GM18870 (cell line): ENCODE measurements at regions not wholly inside any gene's neighbourhood (a gene's known extent, or its start where the extent isn't known, plus 50 kb on each side); places are given as distances from the start of the nearest gene placed in this dataset.
A peak's percentile ranks its signal among the peaks of the same experiment; 100 is the strongest.
"Not testable (repeated sequence)": the region's sequence is repeated elsewhere in the genome, so short reads cannot be mapped to it uniquely, and the experiment has no call there.

Experiments
- ATAC-seq: cut with Tn5 transposase; IDR thresholded peaks from one replicate; pipeline ENCODE4 v1.9.1; 2021; ENCODE audit warnings: moderate library complexity; ENCODE audit not compliant: unreplicated experiment

DNA sequence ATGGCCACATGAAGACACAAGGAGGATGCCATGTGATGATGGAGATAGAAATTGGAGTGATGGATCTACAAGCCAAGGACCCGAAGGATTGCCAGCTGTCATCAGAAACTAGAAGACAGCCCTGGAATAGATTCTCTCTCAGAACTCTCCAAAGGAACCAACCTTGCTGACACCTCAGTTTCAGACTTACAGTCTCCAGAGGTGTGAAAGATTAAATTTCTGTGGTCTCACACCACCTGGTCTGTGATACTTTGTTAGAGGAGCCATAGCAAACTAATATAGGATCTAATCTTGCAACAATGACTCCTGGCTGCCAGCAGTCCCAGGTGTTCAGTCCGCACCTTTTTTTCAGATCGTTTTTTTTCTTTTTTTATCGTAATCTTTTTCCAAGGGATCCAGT lies 647.3 kb upstream of the GHITM start:
- ATAC-seq, result no peak

DNA sequence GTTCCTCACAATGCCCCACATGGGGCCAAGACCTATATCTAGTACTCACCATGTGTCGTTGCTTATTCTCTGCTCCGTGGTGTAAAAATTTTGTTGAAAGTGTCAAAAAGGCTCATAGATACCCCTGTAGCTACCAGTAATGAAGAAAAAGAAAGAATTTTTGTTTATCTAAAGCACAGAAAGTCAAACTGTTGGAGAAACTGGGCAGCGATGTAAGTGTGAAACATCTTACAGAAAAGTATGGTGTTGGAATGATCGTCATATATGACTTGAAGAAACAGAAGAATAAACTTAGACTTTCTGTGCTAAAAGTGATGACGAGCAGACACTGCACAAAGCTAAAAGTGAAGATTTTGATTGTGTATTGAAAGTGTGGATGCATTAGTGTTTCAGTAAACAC lies 626.6 kb upstream of the GHITM start:
- ATAC-seq, result no peak

DNA sequence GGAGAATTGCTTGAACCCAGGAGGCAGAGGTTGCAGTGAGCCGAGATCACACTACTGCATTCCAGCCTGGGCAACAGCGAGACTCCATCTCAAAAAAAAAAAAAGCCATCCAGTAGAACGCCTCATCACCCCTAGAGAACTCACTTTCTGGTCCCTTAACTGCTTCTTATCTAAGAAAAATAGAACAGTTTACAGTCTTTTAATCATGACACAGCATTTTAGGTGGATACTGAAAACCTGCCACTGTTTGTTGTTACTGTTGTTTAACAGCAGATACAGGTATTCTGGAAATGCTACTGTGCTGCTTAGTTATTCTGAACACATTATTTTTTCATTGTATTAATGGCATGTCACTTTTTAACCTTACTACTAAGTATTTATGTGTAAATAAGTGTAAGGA lies 624.3 kb upstream of the GHITM start:
- no peak for ATAC-seq

DNA sequence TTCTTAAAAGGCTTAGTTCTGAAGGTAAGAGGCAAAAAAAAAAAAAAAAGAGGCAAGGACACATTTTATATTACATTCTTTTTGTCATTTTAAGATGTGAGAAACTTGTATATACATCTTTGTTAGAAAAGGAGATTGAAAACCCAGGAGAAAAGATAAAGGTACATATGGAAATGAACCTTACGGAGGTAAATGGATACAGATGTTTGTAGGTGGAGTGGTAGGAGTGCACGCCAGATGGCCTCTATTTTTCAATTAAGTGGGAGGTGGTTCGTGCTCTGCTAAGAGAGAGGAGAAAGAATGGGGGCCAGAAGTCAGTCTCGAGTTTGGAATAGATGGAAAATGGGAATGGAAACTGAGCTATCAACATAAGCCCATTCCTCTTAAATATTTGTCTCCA lies 622.5 kb upstream of the GHITM start:
- no peak for ATAC-seq

DNA sequence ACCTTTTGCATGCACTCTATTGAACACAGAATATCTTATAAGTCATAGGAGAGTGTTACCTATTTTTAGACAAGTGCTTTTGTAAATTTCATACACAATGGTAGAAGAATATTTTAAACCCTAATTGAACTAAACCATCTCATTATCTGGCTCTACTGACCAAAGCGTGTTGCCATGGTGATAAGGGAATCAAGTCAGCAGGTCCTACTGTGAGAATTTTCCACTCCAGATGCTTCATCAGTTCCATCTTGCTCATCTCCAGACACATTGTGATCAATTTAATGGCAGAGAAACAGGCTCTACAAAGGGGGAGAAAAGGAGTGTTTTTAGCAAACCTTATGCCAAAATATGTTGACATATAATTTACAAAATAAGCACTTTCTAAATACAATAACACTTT lies 621.9 kb upstream of the GHITM start:
- ATAC-seq, result no peak

DNA sequence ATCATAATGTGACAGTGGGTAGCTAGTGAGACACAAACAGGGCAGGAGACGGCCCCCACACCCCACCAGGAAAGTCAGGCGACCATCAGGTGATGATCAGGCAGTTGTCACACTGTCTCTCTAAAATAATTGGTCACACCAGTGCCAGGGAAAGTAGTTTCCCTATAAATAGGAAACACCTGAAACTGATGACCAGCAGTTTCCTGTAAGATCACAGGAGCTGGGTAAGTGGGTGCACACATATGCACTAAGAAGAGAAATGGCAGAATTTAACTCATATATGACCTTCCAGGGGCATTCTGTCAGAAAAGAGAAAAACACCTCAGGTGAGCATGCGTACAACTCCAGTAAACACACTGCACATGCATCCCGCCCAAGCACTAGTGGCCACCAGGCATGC lies 620.5 kb upstream of the GHITM start:
- ATAC-seq, result no peak

DNA sequence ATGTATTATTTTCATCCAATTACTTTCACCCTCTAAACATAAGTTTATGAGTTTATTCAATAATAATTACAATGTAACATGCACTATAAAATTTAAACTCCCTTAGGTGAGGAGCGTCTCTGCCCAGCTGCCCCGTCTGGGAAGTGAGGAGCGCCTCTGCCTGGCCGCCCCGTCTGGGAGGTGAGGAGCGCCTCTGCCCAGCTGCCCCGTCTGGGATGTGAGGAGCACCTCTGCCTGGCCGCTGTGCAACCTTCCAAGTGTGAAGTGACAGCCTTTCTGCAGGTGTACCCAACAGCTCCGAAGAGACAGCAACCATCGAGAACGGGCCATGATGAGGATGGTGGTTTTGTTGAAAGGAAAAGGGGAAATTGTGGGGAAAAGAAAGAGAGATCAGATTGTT lies 618.9 kb upstream of the GHITM start:
- not testable (repeated sequence) for ATAC-seq

DNA sequence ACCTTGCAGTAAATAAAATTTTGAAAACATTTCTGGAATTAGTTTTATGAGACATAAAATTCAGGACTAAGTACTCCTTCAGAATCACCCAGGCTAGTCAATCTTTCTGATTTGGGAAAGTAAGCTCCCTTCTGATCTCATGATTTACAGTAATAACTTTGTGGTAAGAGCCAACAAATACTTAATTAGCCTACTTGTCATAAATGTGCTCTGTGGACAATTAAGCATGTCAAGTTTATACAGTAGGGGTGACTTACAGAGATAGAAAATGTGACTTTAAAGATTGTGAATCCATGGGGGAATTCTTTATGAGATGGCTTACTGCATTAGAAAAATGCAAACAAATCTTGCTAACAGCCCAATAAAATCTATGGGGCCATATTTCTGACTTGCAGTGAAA lies 616.9 kb upstream of the GHITM start:
- ATAC-seq, result no peak

DNA sequence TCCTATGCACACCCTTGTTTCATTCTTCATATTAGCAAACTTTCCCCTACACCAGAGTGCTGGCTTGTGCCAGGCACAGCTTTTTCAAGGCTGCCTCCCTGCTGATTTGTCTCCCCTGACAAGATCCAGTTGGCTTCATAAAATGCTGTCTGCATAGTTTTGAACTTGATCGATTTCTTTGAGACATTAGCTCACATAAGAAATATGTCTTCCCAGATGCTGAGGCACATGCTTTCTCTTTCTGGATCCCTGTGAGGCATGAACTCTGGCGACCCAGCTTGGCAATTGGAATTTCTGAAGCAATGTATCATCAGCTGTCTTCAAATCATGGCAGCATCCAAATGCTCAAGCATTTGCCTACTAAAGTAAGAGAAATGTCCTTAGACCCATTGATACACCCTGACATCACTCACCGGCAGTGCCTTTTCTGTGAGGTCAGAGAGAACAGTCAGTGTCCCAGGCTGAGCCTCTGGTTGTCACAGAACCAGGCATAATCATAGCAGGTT lies 616.4 kb upstream of the GHITM start:
- ATAC-seq, result no peak

DNA sequence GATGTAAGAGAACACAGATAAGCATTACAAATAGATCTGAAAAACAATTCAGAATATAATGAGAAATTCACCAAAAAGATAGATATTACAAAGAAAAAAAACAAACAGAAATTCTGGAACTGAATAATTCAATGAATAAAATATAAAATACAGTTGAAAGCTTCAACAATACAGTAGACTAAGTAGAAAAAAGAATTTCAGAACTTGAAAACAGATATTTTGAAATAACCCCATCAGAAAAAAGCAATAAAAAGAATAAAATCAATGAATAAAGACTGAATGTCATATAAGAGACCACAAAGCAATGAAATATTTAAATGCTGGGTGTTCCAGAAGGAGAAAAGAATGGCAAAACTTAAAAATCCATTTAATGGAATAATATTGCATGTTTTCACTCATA lies 611.4 kb upstream of the GHITM start:
- no peak for ATAC-seq

DNA sequence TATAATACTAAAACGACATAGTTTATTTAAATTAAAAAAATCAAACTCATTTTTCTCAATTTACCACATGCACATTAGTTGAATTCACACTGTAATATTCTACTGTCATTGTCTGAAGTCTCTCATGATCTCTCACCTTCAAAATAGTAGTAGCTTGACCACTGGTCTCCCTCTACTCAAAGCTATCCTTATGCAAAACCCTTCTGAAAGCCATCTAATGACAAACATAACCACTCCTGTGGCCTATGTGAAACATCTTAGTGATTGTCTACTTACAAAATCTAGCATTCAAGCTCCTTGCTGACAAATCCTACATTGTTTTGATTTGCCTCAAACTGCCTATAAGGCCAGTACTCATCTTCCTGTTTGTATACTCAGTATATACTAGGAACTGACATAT lies 606.0 kb upstream of the GHITM start:
- peak; percentile 91 for ATAC-seq

DNA sequence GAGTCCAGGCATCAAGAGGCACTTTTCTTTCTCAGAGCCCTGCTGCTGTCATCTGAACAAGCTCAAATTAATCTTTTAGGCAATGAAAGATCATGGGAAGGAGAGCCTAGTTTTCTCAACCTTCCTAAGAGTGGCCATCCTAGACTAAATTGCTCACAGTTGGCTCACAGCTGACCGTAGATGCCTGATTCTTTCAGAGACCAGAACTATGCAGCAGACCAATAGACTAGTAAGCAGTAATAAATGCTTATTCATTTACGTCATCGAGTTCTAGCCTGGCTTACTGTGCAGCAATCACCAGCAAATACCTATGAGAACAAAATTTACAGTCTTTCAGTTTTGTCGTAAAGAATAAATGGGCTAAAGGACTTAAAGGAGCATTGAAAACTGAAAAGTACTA lies 602.9 kb upstream of the GHITM start:
- ATAC-seq, result no peak

DNA sequence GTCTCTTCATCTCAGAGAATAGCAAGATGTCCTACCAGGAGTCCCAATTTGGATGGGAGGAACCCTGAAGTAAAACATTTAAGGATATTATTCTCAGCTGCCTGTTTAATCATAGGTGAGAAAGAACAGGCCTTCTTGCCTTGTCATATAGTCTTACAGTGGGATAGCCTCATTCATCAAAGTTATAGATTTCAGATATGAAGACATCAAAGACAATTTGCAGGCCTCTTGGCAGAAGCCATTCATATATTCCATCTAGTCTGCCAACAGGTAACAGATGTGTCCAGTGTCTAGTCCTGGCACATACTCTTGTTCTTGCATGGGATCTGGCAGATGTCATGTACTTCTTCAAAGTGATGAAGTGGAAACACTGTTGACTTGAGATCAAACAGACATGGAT lies 601.3 kb upstream of the GHITM start:
- ATAC-seq, result no peak

DNA sequence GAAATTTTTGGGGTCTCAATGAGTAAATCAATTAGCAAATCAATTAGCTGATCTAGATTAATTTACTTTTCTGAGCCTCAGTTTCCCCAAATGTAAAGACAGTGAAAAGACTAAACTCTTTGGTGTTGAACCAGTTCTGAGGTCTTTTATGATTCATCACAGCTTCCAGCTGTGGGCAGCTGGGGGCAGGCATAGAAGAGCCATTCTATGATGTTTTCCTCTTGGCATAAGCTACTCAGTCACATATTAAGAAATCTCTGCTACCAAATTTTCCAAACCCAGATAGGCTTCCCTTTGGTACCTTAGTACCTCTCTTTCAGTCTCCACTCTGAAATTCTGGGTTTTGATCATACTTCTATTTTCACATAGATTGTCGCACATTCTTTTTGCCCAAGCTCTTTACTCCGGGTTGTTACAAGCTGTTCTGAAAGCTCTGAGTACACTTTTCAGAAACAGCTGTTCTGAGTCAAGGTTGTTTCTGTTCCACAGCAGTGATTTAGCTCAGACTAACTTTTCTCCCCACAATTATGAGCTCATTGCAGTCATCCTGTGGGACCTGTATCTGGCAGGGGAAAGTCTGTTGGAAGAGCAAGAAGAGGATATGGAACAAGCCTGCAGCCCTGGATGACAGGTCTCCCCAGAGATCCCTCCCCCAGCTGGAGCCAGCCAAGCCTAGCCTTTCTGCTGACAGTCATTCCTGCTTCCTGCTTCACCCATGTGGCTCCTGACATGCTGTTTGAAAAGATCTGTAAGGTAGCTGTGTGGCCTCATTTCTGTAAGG lies 599.6 kb upstream of the GHITM start:
- peak; percentile 73 for ATAC-seq

DNA sequence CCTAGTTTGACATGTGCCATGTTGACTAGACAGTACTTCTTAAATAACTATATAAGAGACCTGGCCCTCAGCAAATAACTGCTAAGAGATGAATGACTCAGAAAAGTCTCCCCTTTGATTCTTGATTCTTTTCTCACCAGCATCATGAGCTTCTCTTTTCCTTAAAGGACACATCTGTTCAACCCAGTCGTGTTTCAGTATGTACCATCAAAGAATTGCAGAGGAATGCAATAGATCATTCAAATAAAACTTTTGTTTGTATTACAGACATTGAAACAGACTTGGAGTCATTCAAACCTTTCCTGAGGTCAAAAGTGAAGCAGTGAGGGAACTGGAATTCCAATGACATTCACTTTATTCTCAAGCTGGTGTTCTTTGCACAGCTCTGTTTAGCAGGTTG lies 598.3 kb upstream of the GHITM start:
- no peak for ATAC-seq

DNA sequence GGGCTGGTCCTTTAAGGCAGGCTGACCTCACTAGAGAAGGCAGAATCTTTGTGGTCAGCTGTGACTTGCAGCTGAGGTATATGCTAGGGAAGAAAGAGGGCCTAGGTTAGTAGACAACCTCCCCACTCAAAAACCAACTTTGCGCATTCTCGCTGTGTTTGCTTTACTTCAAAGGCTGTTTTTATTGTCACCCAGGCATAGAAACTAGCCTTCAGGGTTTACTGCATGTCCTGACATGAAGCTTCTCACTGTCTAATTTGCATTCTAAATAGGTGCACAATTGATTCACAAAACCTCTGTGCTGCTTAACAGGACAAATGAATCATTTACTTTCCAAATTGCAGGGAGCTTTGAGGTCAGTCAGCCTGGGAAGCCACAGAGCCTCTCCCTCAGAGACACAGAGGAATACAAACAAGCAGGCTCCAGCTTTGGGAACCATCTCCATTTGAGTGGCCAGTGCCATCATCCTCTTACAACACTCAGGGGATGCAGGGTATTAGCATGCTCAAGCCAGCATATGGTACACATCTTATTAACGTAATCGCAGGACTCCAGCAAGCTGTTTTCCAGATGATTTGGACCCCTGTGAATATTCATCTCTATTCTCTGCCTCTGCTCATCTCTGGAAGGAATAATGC lies 596.4 kb upstream of the GHITM start:
- peak; percentile 54 for ATAC-seq

DNA sequence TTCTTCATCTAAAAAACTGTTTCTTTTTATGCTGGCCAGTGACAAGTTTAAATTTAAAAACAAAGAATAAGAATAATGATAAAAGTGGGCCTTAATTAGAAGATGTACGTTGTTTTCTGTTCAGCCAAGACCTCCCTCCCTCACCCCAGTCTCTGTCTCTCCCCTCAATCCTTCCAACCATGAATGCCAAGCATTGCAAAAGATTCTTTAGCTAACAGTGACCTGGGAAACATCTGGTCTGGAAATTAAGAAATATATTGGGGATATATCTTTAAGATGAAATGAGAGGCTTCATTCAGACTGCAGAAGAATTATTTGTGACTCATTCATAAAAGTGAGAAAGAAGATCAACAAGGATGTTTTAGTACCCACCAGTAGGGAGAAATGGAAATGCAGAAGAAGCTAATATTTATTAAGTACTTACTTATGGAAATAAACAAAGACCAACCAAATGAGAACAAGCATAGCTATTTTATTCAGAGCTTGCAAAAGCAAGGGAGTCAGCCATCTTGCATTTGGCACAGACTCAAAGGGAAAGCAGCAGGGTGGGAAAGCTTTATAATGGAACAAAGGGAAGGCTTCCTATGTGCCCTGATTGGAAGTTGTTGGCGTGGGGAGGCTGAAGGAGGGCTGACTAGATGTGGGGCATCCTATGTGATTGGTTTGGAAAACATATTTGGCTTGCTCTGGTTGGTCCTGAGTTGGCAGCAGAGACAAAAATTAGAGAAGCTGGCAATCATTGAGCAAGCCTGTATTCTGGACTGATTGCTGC lies 595.4 kb upstream of the GHITM start:
- no peak for ATAC-seq

DNA sequence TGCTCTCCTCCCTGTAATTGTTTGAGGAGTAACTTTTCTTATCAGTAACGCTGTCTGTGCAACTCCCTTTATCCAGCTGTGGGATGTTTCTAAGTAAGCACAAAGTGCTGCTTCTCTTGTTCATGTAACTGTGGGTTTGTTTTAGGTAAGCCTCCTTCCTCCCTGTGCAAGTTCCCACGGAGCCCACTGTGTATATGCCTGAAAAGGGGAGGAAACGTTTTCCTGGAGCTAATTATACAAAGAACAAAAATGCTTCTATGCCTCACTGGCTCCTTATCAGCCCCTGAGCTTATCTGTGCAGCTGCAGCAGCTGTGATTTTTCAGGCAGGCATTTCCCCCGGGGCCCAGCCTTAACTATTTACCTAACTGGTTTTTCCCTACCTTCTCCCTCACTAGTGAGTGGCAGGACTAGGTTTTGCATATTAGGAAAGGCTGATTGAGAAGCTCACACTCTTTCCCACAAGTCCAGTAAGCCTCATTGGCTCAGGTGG lies 593.4 kb upstream of the GHITM start:
- peak; percentile 37 for ATAC-seq

DNA sequence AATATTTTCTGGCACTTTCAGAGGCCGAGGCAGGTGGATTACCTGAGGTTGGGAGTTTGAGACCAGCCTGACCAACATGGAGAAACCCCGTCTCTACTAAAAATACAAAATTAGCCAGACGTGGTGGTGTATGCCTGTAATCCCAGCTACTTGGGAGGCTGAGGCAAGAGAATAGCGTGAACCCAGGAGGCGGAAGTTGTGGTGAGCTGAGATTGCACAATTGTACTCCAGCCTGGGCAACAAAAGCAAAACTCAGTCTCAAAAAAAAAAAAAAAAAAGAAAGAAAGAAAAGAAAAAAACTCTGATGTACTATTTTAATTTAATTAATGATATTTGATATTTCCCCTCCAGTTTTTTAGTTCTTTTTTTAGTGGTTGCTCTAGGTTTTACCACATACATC lies 588.1 kb upstream of the GHITM start:
- not testable (repeated sequence) for ATAC-seq

DNA sequence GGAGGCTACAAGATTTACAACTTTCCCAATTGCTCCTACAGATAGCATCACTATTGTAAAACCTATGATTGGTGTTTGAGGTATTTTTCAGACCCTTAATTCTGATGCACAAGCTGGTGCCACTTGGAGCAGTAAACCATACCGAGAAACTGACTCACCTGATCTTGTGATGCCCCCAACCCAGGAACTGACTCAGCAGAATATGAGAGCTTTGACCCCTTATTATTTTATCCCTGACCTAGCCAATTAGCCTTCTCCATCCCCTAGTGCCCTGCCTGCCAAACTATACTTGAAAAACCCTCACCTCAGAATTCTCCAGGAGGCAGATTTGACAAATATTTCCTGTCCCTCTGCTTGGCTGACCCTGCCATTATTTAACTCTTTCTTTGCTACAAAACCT lies 585.9 kb upstream of the GHITM start:
- no peak for ATAC-seq

DNA sequence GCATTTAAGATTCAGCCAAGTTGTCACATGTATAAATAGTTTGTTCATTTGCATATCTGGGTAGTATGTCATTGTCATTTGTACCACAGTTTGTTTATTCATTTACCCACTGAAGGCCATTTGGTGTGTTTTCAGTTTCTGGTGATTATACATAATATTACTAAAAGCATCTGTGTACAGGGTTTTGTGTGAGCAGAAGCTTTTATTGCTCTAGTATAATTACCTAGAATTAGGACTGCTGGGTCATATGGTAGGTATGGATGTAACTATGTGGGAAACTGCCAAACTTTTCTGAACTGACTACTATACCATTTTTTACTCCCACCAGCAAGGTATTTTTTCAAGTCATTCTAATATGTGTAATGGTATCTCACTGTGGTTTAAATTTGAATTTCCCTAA lies 584.0 kb upstream of the GHITM start:
- peak; percentile 91 for ATAC-seq

DNA sequence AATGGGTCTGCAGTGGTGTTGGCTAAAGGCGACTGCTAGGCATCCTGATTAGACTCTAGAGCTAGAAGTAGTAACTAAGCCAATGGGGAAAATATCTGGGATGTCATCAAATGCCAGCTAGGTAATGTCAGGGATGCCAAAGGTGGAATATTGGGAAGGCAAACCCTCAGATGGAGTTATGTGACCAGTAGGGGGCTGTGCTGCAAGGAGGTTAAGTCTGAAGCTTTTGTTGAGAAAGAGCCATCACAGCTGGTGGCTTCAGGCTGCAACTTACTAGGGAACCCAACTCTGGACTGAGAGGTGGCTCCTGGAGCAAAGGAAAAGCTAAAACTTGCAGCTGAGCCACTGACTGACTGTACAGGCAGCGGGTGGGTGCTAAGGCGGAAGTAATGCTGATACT lies 576.9 kb upstream of the GHITM start:
- no peak for ATAC-seq
